Mesendoderm (in vitro differentiated cells): ENCODE measurements at regions not wholly inside any gene's neighbourhood (a gene's known extent, or its start where the extent isn't known, plus 50 kb on each side); places are given as distances from the start of the nearest gene placed in this dataset.
"Not testable (repeated sequence)": the region's sequence is repeated elsewhere in the genome, so short reads cannot be mapped to it uniquely, and the experiment has no call there.

Experiments
- DNase-seq: peaks from one replicate; pipeline ENCODE4 v3.0.0; 2013
- H2AK5ac ChIP-seq: 2 replicates; pipeline ENCODE4 v1.6.1; 2013; ENCODE audit warnings: low read length, inconsistent platforms
- H2BK120ac ChIP-seq: 2 replicates; pipeline ENCODE4 v1.6.1; 2013; ENCODE audit warnings: low read depth, mild to moderate bottlenecking, low read length, moderate library complexity, mixed read lengths
- H2BK15ac ChIP-seq: replicated peaks from 2 replicates; pipeline ENCODE4 v1.6.1; 2013; ENCODE audit warnings: low read depth, mild to moderate bottlenecking, moderate library complexity
- H2BK5ac ChIP-seq: 2 replicates; pipeline ENCODE4 v1.6.1; 2013; ENCODE audit warnings: low read length, inconsistent platforms
- H3K18ac ChIP-seq: 2 replicates; pipeline ENCODE4 v1.6.1; 2013; ENCODE audit warnings: mild to moderate bottlenecking, low read length, mixed read lengths
- H3K23ac ChIP-seq: one replicate; pipeline ENCODE4 v1.6.1; 2013; ENCODE audit warnings: low read length
- H3K27ac ChIP-seq: 2 replicates; pipeline ENCODE4 v1.5.1; 2013; ENCODE audit warnings: low read depth, mild to moderate bottlenecking, inconsistent platforms, low read length, moderate library complexity
- H3K27me3 ChIP-seq: 2 replicates; pipeline ENCODE4 v1.6.1; 2013; ENCODE audit warnings: low read length, control low read depth, mild to moderate bottlenecking, inconsistent platforms; ENCODE audit not compliant: insufficient read depth, poor library complexity
- H3K36me3 ChIP-seq: 2 replicates; pipeline ENCODE4 v1.6.1; 2013; ENCODE audit warnings: low read length, inconsistent platforms; ENCODE audit not compliant: control insufficient read depth, insufficient read depth
- H3K4ac ChIP-seq: one replicate; pipeline ENCODE4 v1.6.1; 2013; ENCODE audit warnings: low read depth, mild to moderate bottlenecking, low read length, moderate library complexity
- H3K4me1 ChIP-seq: 2 replicates; pipeline ENCODE4 v1.6.1; 2013; ENCODE audit warnings: low read depth, low read length, inconsistent platforms; ENCODE audit not compliant: control insufficient read depth
- H3K4me2 ChIP-seq: 2 replicates; pipeline ENCODE4 v1.6.1; 2013; ENCODE audit warnings: low read length
- H3K4me3 ChIP-seq: 2 replicates; pipeline ENCODE4 v1.5.1; 2013; ENCODE audit warnings: mild to moderate bottlenecking, low read length
- H3K56ac ChIP-seq: one replicate; pipeline ENCODE4 v1.6.1; 2013; ENCODE audit warnings: low read length
- H3K79me1 ChIP-seq: 2 replicates; pipeline ENCODE4 v1.6.1; 2013; ENCODE audit warnings: low read length, inconsistent platforms
- H3K79me2 ChIP-seq: 2 replicates; pipeline ENCODE4 v1.6.1; 2013; ENCODE audit warnings: mild to moderate bottlenecking, low read length; ENCODE audit not compliant: control insufficient read depth, insufficient read depth
- H3K9ac ChIP-seq: 2 replicates; pipeline ENCODE4 v1.6.1; 2013; ENCODE audit warnings: low read length, inconsistent platforms
- H4K5ac ChIP-seq: one replicate; pipeline ENCODE4 v1.6.1; 2013; ENCODE audit warnings: low read length
- H4K8ac ChIP-seq: one replicate; pipeline ENCODE4 v1.6.1; 2013; ENCODE audit warnings: low read depth, mild to moderate bottlenecking, control low read depth, low read length, moderate library complexity
- WGBS: extraction: QIAGEN DNeasy Blood & Tissue Kit; methylation state at CpG from one replicate; pipeline ENCODE4 v1.1.7; 2013; ENCODE audit warnings: low lambda C conversion rate, missing lambda C conversion rate; ENCODE audit not compliant: insufficient coverage; ENCODE audit errors: extremely low coverage; 5-methylcytosine and 5-hydroxymethylcytosine counted together

DNA sequence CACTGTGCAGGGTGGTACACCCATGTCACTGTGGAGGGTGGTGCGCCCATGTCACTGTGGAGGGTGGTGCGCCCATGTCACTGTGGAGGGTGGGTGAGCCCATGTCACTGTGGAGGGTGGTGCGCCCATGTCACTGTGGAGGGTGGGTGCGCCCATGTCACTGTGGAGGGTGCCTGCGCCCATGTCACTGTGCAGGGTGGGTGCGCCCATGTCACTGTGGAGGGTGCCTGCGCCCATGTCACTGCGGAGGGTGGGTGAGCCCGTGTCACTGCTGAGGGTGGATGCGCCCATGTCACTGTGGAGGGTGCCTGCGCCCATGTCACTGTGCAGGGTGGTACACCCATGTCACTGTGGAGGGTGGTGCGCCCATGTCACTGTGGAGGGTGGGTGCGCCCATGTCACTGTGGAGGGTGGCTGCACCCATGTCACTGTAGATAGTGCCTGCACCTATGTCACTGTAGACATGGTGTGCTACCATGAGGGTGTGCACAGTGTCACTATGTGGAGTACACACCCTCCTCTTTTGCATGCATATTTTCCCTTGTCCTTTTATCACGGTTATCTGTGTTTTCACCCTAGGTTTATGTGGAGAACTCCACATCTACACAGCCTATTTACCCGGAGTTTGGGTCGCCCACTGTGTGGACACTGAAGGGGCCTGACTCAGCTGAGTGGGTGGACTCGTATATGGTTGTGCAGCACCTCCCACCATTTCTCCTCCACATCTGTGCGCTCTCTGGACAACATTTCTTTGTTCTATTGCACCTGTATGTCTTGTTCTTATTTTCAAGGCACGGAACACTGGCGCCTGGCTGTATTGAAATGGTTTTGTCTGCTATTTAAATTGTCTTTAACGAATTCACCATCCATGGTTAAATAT is 222.4 kb downstream of the ERMARD start:
- not testable (repeated sequence) for H3K4me2 ChIP-seq, H3K23ac ChIP-seq, H3K79me2 ChIP-seq, H3K27me3 ChIP-seq, H2BK120ac ChIP-seq, DNase-seq, H3K27ac ChIP-seq, H3K18ac ChIP-seq, H3K4me1 ChIP-seq, H3K36me3 ChIP-seq, H3K4me3 ChIP-seq, H3K56ac ChIP-seq, H2BK15ac ChIP-seq, H3K4ac ChIP-seq, H4K8ac ChIP-seq, H4K5ac ChIP-seq, H2AK5ac ChIP-seq, H3K79me1 ChIP-seq, H3K9ac ChIP-seq, H2BK5ac ChIP-seq
- no CpG with 5 or more reads among the region's 21 CpGs for WGBS

DNA sequence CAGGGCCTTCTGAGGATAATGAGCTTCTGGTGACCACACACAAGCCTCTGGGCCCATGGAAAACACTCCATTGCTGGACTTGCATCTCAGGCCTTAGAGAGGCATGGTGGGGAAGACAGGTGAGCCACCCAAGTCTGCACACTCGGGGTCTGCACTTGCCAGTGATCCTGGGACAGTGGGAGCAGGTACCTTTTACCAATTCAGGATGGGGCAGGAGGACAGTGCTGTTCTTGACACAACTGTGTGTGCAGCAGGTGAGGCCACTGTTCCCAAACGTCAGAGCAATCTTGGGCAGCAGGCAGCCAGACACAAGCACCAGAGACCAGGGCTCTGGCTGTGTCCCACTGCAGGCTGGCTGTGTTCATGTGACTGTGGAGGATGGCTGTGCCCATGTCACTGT is 221.3 kb downstream of the ERMARD start:
- Histone ChIP-seq H3K4me1 (no peaks in the 10 kb centered on the region), H2BK15ac (no peak overlapping the region), H3K4ac (no peak overlapping the region), H3K56ac (no peak overlapping the region), H3K23ac (no peak overlapping the region), H4K8ac (no peak overlapping the region), H2BK5ac (no peak overlapping the region), H4K5ac (no peak overlapping the region), H3K4me3 (no peak overlapping the region), H3K27ac (no peak overlapping the region), H2AK5ac (no peak overlapping the region), H3K79me2 (no peaks in the 10 kb centered on the region), H3K79me1 (no peaks in the 10 kb centered on the region), H3K4me2 (no peak overlapping the region), H2BK120ac (no peak overlapping the region), H3K36me3 (no peaks in the 10 kb centered on the region), H3K27me3 (no peaks in the 10 kb centered on the region), H3K18ac (no peak overlapping the region), H3K9ac (no peak overlapping the region)
- no peak for DNase-seq
- no CpG with 5 or more reads among the region's 2 CpGs for WGBS

DNA sequence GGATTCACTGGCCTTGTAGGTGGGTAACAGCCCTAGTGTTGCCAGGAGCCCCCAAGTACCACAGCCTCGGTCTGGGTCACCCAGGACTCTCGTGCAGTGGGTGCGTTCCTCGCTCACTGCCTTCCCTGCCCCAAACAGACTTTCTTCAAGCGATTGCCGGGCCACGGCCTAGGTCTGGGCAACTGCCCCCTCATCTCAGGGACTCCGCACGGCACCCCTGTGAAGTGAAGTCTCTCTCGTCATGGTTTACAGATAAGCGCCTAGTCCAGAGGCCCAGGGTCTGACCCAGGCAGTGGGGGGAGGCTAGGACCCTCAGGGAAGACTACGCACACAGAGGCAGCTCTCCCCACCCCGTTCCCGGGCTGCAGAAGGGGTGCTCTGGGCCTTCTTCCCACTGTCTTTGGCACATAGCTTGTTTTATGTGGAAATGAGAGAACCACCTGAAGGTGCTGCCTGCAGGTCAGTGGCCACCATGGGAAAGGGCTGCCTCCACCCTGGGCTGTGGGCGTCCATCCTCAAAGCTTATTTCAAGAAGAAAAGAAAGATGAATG is 220.8 kb downstream of the ERMARD start:
- Histone ChIP-seq H2BK5ac (no peak overlapping the region), H3K56ac (no peak overlapping the region), H3K23ac (no peak overlapping the region), H3K36me3 (no peaks in the 10 kb centered on the region), H3K18ac (no peak overlapping the region), H3K27ac (no peak overlapping the region), H2AK5ac (no peak overlapping the region), H3K27me3 (no peaks in the 10 kb centered on the region), H3K79me1 (no peaks in the 10 kb centered on the region), H3K4ac (no peak overlapping the region), H3K79me2 (no peaks in the 10 kb centered on the region), H3K9ac (no peak overlapping the region), H4K8ac (no peak overlapping the region), H2BK15ac (no peak overlapping the region), H3K4me1 (no peaks in the 10 kb centered on the region), H4K5ac (no peak overlapping the region), H3K4me3 (no peak overlapping the region), H3K4me2 (no peak overlapping the region), H2BK120ac (no peak overlapping the region)
- DNase-seq: no peak
- WGBS: no CpG with 5 or more reads among the region's 15 CpGs

DNA sequence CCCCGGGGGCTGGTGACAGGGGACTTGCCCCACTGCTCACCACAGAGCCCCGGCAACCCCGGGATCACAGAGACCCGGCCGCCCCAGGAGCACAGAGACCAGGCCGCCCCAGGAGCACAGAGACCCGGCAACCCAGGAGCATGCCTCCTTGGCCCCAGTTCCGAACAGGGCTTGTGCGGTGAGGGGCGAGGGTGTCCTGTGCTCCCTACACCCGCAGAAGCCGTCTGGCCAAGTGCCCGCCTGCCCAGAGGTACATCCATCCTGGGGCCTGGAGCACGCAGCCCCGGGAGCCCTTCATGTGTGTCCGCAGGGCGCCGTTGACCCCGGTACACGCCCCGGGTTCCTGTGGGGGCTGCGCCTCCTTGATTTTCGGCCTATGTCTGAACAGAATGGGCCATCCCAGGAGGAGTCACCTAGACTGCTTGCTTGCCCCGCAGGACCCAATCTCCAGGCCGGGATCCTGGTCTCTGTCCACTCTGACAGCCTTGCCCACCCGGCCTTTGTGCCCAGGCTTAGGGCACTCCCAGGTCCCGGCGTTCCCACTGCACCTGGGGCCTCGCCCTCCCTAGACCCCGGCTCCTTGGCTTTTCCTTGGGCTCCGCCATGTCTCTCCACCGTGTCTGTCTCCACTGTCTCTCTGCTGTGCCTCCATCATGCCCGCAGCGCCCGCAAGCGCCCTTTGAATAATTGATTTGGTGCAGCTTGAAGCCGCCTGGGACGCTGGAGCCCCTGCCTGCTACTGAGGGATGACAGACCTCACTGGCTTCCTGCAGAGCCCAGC is 219.8 kb downstream of the ERMARD start:
- no peak for DNase-seq
- Histone ChIP-seq H3K27me3 (no peaks in the 10 kb centered on the region), H3K9ac (no peak overlapping the region), H3K4me1 (no peaks in the 10 kb centered on the region), H3K79me1 (no peaks in the 10 kb centered on the region), H3K23ac (no peak overlapping the region), H3K27ac (no peak overlapping the region), H4K8ac (no peak overlapping the region), H2BK5ac (no peak overlapping the region), H3K18ac (no peak overlapping the region), H4K5ac (no peak overlapping the region), H3K79me2 (no peaks in the 10 kb centered on the region), H3K4me2 (no peak overlapping the region), H2BK120ac (no peak overlapping the region), H3K36me3 (no peaks in the 10 kb centered on the region), H2BK15ac (no peak overlapping the region), H3K4ac (no peak overlapping the region), H2AK5ac (no peak overlapping the region), H3K56ac (no peak overlapping the region), H3K4me3 (no peak overlapping the region)
- no CpG with 5 or more reads among the region's 38 CpGs for WGBS

DNA sequence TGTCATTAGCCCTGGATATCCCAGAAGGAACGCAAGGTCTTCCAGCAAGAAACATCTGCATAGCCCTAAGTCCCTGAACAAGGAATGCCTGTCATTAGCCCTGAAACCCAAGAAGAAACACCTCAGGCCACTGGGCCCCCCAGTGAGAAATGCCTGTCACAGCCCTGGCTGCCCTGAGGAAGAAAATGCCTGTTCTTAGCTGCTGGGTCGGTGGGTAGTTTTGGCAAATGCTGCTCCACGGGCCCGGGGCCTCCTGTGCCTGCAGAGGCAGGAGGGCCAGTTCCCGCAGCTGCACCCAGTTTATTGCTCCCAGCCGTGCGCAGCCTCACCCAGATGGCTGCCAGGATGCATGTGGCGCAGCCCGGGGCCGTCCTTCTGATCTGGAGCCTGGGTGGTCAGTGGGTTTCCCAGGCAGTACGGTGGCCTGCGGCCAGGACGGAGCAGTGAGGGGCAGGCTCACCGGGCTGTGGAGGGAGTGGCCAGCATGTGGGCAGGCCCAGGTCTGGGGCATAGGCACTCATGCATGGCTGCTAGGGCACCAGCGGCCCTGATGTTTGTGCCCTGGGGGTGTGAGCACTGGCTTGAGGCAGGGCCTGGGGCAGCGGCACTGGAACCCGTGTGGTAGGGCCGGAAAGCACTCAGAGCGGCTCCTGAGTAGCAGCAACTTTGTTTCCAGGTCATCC is 219.0 kb downstream of the ERMARD start:
- no peak overlapping the region for H2BK120ac ChIP-seq
- no peak overlapping the region for H3K27ac ChIP-seq
- H3K4me1 ChIP-seq: no peaks in the 10 kb centered on the region
- H3K23ac ChIP-seq: no peak overlapping the region
- no peak overlapping the region for H4K5ac ChIP-seq
- H2BK15ac ChIP-seq: no peak overlapping the region
- no peaks in the 10 kb centered on the region for H3K27me3 ChIP-seq
- no peak overlapping the region for H3K4me2 ChIP-seq
- H3K36me3 ChIP-seq: no peaks in the 10 kb centered on the region
- H3K18ac ChIP-seq: no peak overlapping the region
- no CpG with 5 or more reads among the region's 19 CpGs for WGBS
- no peak overlapping the region for H3K9ac ChIP-seq
- H2AK5ac ChIP-seq: no peak overlapping the region
- H3K79me1 ChIP-seq: no peaks in the 10 kb centered on the region
- H3K79me2 ChIP-seq: no peaks in the 10 kb centered on the region
- no peak overlapping the region for H3K4me3 ChIP-seq
- H3K4ac ChIP-seq: no peak overlapping the region
- H2BK5ac ChIP-seq: no peak overlapping the region
- H3K56ac ChIP-seq: no peak overlapping the region
- H4K8ac ChIP-seq: no peak overlapping the region
- DNase-seq: peak; percentile 38
